OCI-LY1 (cell line): ENCODE measurements at regions not wholly inside any gene's neighbourhood (a gene's known extent, or its start where the extent isn't known, plus 50 kb on each side); places are given as distances from the start of the nearest gene placed in this dataset.

Source experiments
- H2AFZ ChIP-seq: fragments of 200-600 bp; sonication (generic), shearing (Covaris generic); 2 replicates; pipeline ENCODE4 v1.6.0; 2014; ENCODE audit warnings: antibody characterized with exemption, mild to moderate bottlenecking, low read length
- H3F3A ChIP-seq: fragments of 200-600 bp; sonication (generic), shearing (Covaris generic); 2 replicates; pipeline ENCODE4 v1.6.0; 2014; ENCODE audit warnings: mild to moderate bottlenecking, antibody characterized with exemption, low read length, moderate library complexity; ENCODE audit not compliant: insufficient read depth
- H3K27ac ChIP-seq: fragments of 200-600 bp; sonication (generic); 2 replicates; pipeline ENCODE4 v1.5.1; 2014; ENCODE audit warnings: low read length, mixed run types, mild to moderate bottlenecking, low read depth; ENCODE audit not compliant: poor library complexity, severe bottlenecking
- H3K27me3 ChIP-seq: fragments of 200-600 bp; sonication (generic); 2 replicates; pipeline ENCODE4 v1.6.0; 2014; ENCODE audit warnings: antibody characterized with exemption, mild to moderate bottlenecking, low read length, moderate library complexity; ENCODE audit not compliant: insufficient read depth
- H3K36me3 ChIP-seq: fragments of 200-600 bp; sonication (generic); 2 replicates; pipeline ENCODE4 v1.6.1; 2014; ENCODE audit warnings: mild to moderate bottlenecking, antibody characterized with exemption, low read length, moderate library complexity, mixed read lengths; ENCODE audit not compliant: insufficient read depth
- H3K4me1 ChIP-seq: fragments of 200-600 bp; sonication (generic); 2 replicates; pipeline ENCODE4 v1.5.1; 2014; ENCODE audit warnings: mild to moderate bottlenecking, low read length, moderate library complexity; ENCODE audit not compliant: insufficient read depth, severe bottlenecking
- H3K4me2 ChIP-seq: fragments of 200-600 bp; sonication (generic), shearing (Covaris generic); 2 replicates; pipeline ENCODE4 v1.6.1; 2014; ENCODE audit warnings: low read length
- H3K4me3 ChIP-seq: fragments of 200-600 bp; sonication (generic); 2 replicates; pipeline ENCODE4 v1.5.1; 2014; ENCODE audit warnings: low read length, low read depth, mild to moderate bottlenecking, mixed read lengths; ENCODE audit not compliant: poor library complexity, severe bottlenecking
- H3K79me2 ChIP-seq: fragments of 200-600 bp; shearing (Covaris generic); 2 replicates; pipeline ENCODE4 v1.6.1; 2016; ENCODE audit warnings: mixed run types, low read length, mixed read lengths; ENCODE audit not compliant: insufficient read depth
- H3K9ac ChIP-seq: fragments of 200-600 bp; sonication (generic), shearing (Covaris generic); 2 replicates; pipeline ENCODE4 v1.6.1; 2014; ENCODE audit warnings: mild to moderate bottlenecking, low read length, mixed read lengths
- H3K9me2 ChIP-seq: fragments of 200-600 bp; sonication (generic), shearing (Covaris generic); 2 replicates; pipeline ENCODE4 v1.6.1; 2014; ENCODE audit warnings: low read depth, mild to moderate bottlenecking, low read length, mixed read lengths
- H3K9me3 ChIP-seq: fragments of 200-600 bp; shearing (Covaris generic); 2 replicates; pipeline ENCODE4 v1.6.1; 2014; ENCODE audit warnings: low read length, mixed read lengths
- H4K20me1 ChIP-seq: fragments of 200-600 bp; sonication (generic), shearing (Covaris generic); 2 replicates; pipeline ENCODE4 v1.6.0; 2016; ENCODE audit warnings: mild to moderate bottlenecking, low read length; ENCODE audit not compliant: insufficient read depth
- EZH2 ChIP-seq: fragments of 200-600 bp; sonication (generic), shearing (Covaris generic); IDR thresholded peaks from 2 replicates; pipeline ENCODE4 v1.8.0; 2017; ENCODE audit warnings: borderline replicate concordance, mixed run types, mild to moderate bottlenecking, antibody characterized with exemption, low read length, moderate library complexity, mixed read lengths
- TF ChIP-seq, protein P1 (sequence below): fragments of 200-600 bp; sonication (generic), shearing (Covaris generic); IDR thresholded peaks from 2 replicates; pipeline ENCODE4 v1.5.1; 2017; ENCODE audit warnings: mild to moderate bottlenecking, antibody characterized with exemption, low read length, moderate library complexity, mixed read lengths

DNA sequence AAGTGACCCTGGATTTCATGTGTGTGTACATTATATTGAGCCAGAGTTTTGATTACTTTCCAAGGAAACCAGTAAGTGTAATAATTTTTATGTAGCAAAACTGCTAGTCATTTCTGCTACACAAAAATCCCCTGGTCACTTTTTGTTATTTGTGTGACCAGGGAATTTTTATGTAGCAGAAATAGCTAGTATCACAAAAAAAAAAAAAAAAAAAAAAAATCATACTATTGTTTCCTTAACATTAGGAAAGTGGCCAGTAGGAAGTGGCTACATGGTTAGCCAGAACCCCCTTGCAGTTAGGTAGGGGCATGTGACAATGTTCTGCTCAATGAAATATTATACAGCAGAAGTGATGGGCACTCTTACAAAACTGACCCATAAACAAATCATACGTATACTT lies 434.0 kb upstream of the BTBD3 start:
- TF ChIP-seq, protein P1, sequence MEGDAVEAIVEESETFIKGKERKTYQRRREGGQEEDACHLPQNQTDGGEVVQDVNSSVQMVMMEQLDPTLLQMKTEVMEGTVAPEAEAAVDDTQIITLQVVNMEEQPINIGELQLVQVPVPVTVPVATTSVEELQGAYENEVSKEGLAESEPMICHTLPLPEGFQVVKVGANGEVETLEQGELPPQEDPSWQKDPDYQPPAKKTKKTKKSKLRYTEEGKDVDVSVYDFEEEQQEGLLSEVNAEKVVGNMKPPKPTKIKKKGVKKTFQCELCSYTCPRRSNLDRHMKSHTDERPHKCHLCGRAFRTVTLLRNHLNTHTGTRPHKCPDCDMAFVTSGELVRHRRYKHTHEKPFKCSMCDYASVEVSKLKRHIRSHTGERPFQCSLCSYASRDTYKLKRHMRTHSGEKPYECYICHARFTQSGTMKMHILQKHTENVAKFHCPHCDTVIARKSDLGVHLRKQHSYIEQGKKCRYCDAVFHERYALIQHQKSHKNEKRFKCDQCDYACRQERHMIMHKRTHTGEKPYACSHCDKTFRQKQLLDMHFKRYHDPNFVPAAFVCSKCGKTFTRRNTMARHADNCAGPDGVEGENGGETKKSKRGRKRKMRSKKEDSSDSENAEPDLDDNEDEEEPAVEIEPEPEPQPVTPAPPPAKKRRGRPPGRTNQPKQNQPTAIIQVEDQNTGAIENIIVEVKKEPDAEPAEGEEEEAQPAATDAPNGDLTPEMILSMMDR = no peak
- TF ChIP-seq EZH2 = no peak
- Histone ChIP-seq H2AFZ (no peak overlapping the region), H3K9ac (no peak overlapping the region), H3K36me3 (no peaks in the 10 kb centered on the region), H3K27me3 (no peaks in the 10 kb centered on the region), H3K4me3 (no peak overlapping the region), H3K9me2 (no peaks in the 10 kb centered on the region), H3K4me2 (no peak overlapping the region), H4K20me1 (no peaks in the 10 kb centered on the region), H3K9me3 (no peaks in the 10 kb centered on the region), H3K79me2 (no peaks in the 10 kb centered on the region), H3K27ac (no peak overlapping the region), H3F3A (no peaks in the 10 kb centered on the region), H3K4me1 (no peaks in the 10 kb centered on the region)

DNA sequence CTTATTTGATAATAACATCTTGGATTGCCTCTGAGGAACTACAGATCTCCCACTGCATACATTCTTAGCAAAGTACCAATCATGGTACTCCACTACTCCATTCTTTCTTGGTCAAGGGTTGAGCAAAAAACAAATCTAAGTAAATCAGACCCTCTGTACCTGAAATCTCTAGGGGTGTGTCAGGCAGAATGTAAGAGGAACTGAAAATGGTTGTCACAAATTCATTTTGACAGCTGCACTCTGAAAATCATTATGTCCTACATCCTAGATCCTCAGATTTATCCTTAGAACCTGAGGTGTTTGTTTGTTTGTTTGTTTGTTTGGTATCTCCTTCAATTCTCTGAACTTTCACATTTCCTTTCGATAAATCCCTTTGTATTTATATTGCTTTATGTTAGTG lies 433.2 kb upstream of the BTBD3 start:
- H3K4me1 ChIP-seq = no peaks in the 10 kb centered on the region
- TF ChIP-seq EZH2 = no peak
- TF ChIP-seq, protein P1 = no peak
- H3K9me2 ChIP-seq = no peaks in the 10 kb centered on the region
- no peaks in the 10 kb centered on the region for H3K79me2 ChIP-seq
- H2AFZ ChIP-seq = no peak overlapping the region
- no peak overlapping the region for H3K4me3 ChIP-seq
- H3F3A ChIP-seq = no peaks in the 10 kb centered on the region
- H4K20me1 ChIP-seq = no peaks in the 10 kb centered on the region
- H3K27me3 ChIP-seq = no peaks in the 10 kb centered on the region
- H3K4me2 ChIP-seq = no peak overlapping the region
- H3K27ac ChIP-seq = no peak overlapping the region
- H3K9me3 ChIP-seq = no peaks in the 10 kb centered on the region
- H3K36me3 ChIP-seq = no peaks in the 10 kb centered on the region
- H3K9ac ChIP-seq = no peak overlapping the region

DNA sequence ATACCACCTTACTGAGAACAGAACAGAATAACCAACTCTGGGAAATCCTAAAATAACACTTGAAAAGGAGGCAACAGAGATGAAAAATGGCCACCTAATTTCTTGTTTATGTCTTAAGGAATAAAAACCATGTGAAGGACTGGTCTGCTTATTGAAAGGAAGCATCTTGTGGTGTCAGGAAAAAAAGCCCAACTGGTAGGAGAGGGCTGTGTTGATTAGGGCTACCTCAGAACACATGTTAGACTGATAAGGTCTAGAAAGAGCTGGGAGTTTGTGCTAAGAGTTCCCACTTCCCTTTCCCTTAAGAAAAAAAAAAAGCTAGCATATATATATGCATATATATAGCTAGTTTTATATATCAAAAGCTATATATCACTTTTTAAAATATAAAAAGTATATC lies 425.3 kb upstream of the BTBD3 start:
- H3K9ac ChIP-seq = no peak overlapping the region
- H3K9me2 ChIP-seq = no peaks in the 10 kb centered on the region; the same call in 1 of the 2 replicates
- no peaks in the 10 kb centered on the region for H3K79me2 ChIP-seq
- no peak overlapping the region for H3K4me3 ChIP-seq
- H3K4me2 ChIP-seq = no peak overlapping the region
- no peaks in the 10 kb centered on the region for H3K36me3 ChIP-seq
- H3K27ac ChIP-seq = no peak overlapping the region
- no peaks in the 10 kb centered on the region for H3K4me1 ChIP-seq
- no peak for TF ChIP-seq EZH2
- TF ChIP-seq, protein P1 = no peak
- no peaks in the 10 kb centered on the region for H3K27me3 ChIP-seq
- no peaks in the 10 kb centered on the region for H4K20me1 ChIP-seq
- no peak overlapping the region for H2AFZ ChIP-seq
- H3F3A ChIP-seq = no peaks in the 10 kb centered on the region
- H3K9me3 ChIP-seq = no peaks in the 10 kb centered on the region
